ENCODE measurements at regions not wholly inside any gene's neighbourhood (a gene's known extent, or its start where the extent isn't known, plus 50 kb on each side); places are given as distances from the start of the nearest gene placed in this dataset.

DNA sequence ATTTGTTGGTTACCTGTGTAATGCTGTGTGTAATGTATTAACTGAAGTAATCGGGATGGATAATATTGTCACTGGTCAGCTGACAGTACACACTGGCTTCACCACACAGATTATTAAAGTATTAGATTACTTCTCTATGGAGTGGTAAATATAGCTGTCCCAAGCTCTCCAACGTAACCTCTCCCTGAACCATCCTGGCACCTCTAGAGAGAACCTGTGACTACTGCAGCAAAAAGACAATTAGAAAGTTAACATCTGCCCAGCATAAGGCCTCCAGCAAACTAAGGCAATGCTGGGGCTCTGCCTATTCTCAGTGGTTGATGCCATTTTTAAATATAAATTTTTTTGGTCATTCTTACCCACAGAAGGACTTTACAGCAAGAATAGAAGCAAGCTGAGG, 351.3 kb downstream of the GPD2 start:
- Histone ChIP-seq H3K79me2 (ENCODE audit: control insufficient read depth, insufficient read depth, low read length) (no peaks in the 10 kb centered on the region), H3K27ac (ENCODE audit: control insufficient read depth, insufficient read depth) (no peak overlapping the region), H3K4me1 (ENCODE audit: control insufficient read depth, insufficient read depth, low read length) (no peaks in the 10 kb centered on the region), H3K9ac (ENCODE audit: control insufficient read depth, insufficient read depth, low read length) (no peak overlapping the region), H2AFZ (ENCODE audit: control insufficient read depth, low read depth, low read length) (no peak overlapping the region), H3K4me3 (no peak overlapping the region), H4K20me1 (ENCODE audit: control insufficient read depth, insufficient read depth) (no peaks in the 10 kb centered on the region), H3K36me3 (ENCODE audit: control insufficient read depth in 2 of 2, insufficient read depth in 2 of 2, low read length in 1 of 2) (no peaks in the 10 kb centered on the region), H3K9me3 (replicated peaks; ENCODE audit: control insufficient read depth, insufficient read depth, low read length) (no peaks in the 10 kb centered on the region), H3K4me2 (ENCODE audit: control insufficient read depth, insufficient read depth) (no peak overlapping the region), H3K27me3 (replicated peaks in 1 of 2; ENCODE audit: control insufficient read depth in 2 of 2, insufficient read depth in 2 of 2, low read length in 1 of 2) (no peaks in the 10 kb centered on the region; a peak in 2 of 4 replicates)
- DNase-seq (ENCODE audit: low read depth, low spot score) (no peak), ATAC-seq (no peak), FAIRE-seq (no peak)
- ChIA-PET SMC1A (ENCODE audit: uncharacterized antibody, unreplicated experiment) (no interaction called here), RAD21 (ENCODE audit: unreplicated experiment) (interaction anchor here (0.7 kb wide), 1 partner anchor 652 kb away, joined by 3 read pairs; no protein-coding TSS in a partner anchor), POLR2A (no interaction called here), CTCF (no interaction called here)
- WGBS (ENCODE audit: insufficient coverage, insufficient replicate concordance, low lambda C conversion rate, missing lambda C conversion rate), result 48% methylated on average over 2 of the region's 2 CpGs
- intact Hi-C loops (cut with micrococcal nuclease; ENCODE audit: unreplicated experiment) (no loop called here), in situ Hi-C loops (cut with MboI) (no loop called here)
- no TSS peak for BruUV-seq (replicated peaks)
- TF ChIP-seq MLLT1 (IDR thresholded peaks at IDR 0.05), result no peak
- TF ChIP-seq TCF3 (IDR thresholded peaks at IDR 0.05; ENCODE audit: borderline replicate concordance, insufficient read depth, low read depth, low read length), result no peak
- TF ChIP-seq, protein P1, sequence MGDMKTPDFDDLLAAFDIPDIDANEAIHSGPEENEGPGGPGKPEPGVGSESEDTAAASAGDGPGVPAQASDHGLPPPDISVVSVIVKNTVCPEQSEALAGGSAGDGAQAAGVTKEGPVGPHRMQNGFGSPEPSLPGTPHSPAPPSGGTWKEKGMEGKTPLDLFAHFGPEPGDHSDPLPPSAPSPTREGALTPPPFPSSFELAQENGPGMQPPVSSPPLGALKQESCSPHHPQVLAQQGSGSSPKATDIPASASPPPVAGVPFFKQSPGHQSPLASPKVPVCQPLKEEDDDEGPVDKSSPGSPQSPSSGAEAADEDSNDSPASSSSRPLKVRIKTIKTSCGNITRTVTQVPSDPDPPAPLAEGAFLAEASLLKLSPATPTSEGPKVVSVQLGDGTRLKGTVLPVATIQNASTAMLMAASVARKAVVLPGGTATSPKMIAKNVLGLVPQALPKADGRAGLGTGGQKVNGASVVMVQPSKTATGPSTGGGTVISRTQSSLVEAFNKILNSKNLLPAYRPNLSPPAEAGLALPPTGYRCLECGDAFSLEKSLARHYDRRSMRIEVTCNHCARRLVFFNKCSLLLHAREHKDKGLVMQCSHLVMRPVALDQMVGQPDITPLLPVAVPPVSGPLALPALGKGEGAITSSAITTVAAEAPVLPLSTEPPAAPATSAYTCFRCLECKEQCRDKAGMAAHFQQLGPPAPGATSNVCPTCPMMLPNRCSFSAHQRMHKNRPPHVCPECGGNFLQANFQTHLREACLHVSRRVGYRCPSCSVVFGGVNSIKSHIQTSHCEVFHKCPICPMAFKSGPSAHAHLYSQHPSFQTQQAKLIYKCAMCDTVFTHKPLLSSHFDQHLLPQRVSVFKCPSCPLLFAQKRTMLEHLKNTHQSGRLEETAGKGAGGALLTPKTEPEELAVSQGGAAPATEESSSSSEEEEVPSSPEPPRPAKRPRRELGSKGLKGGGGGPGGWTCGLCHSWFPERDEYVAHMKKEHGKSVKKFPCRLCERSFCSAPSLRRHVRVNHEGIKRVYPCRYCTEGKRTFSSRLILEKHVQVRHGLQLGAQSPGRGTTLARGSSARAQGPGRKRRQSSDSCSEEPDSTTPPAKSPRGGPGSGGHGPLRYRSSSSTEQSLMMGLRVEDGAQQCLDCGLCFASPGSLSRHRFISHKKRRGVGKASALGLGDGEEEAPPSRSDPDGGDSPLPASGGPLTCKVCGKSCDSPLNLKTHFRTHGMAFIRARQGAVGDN (IDR thresholded peaks at IDR 0.05), result no peak
- no peak for TF ChIP-seq ATF7 (IDR thresholded peaks at IDR 0.05; ENCODE audit: low read depth)
- no peak for TF ChIP-seq POU2F2 (IDR thresholded peaks at IDR 0.05; ENCODE audit: borderline replicate concordance, low read depth, low read length)
- TF ChIP-seq, protein P2, sequence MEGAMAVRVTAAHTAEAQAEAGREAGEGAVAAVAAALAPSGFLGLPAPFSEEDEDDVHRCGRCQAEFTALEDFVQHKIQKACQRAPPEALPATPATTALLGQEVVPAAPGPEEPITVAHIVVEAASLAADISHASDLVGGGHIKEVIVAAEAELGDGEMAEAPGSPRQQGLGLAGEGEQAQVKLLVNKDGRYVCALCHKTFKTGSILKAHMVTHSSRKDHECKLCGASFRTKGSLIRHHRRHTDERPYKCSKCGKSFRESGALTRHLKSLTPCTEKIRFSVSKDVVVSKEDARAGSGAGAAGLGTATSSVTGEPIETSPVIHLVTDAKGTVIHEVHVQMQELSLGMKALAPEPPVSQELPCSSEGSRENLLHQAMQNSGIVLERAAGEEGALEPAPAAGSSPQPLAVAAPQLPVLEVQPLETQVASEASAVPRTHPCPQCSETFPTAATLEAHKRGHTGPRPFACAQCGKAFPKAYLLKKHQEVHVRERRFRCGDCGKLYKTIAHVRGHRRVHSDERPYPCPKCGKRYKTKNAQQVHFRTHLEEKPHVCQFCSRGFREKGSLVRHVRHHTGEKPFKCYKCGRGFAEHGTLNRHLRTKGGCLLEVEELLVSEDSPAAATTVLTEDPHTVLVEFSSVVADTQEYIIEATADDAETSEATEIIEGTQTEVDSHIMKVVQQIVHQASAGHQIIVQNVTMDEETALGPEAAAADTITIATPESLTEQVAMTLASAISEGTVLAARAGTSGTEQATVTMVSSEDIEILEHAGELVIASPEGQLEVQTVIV (IDR thresholded peaks at IDR 0.05; ENCODE audit: borderline replicate concordance, partially characterized antibody), result no peak
- no peak for TF ChIP-seq STAT1 (conservative IDR thresholded peaks at IDR 0.05)
- no peak for TF ChIP-seq SP1 (IDR thresholded peaks at IDR 0.05; ENCODE audit: low read depth, low read length)
- TF ChIP-seq RBBP5 (conservative IDR thresholded peaks at IDR 0.05), result no peak
- no peak for TF ChIP-seq TAF1 (IDR thresholded peaks at IDR 0.05; ENCODE audit: borderline replicate concordance, low read depth, low read length)
- TF ChIP-seq YY1 (IDR thresholded peaks at IDR 0.05; ENCODE audit: low read depth, low read length), result no peak
- TF ChIP-seq, protein P3, sequence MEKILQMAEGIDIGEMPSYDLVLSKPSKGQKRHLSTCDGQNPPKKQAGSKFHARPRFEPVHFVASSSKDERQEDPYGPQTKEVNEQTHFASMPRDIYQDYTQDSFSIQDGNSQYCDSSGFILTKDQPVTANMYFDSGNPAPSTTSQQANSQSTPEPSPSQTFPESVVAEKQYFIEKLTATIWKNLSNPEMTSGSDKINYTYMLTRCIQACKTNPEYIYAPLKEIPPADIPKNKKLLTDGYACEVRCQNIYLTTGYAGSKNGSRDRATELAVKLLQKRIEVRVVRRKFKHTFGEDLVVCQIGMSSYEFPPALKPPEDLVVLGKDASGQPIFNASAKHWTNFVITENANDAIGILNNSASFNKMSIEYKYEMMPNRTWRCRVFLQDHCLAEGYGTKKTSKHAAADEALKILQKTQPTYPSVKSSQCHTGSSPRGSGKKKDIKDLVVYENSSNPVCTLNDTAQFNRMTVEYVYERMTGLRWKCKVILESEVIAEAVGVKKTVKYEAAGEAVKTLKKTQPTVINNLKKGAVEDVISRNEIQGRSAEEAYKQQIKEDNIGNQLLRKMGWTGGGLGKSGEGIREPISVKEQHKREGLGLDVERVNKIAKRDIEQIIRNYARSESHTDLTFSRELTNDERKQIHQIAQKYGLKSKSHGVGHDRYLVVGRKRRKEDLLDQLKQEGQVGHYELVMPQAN (conservative IDR thresholded peaks at IDR 0.05), result no peak
- no peak for TF ChIP-seq SMAD5 (IDR thresholded peaks at IDR 0.05; ENCODE audit: low read depth)
- TF ChIP-seq IRF4 (IDR thresholded peaks at IDR 0.05; ENCODE audit: low read depth, low read length), result no peak
- TF ChIP-seq GABPA (IDR thresholded peaks at IDR 0.05; ENCODE audit: low read depth), result no peak
- no peak for TF ChIP-seq POLR2AphosphoS5 (IDR thresholded peaks at IDR 0.05; ENCODE audit: low read length)
- TF ChIP-seq HDAC2 (IDR thresholded peaks at IDR 0.05), result no peak
- no peak for TF ChIP-seq SMAD1 (IDR thresholded peaks at IDR 0.05; ENCODE audit: low read depth, partially characterized antibody)
